ENCODE measurements at regions not wholly inside any gene's neighbourhood (a gene's known extent, or its start where the extent isn't known, plus 50 kb on each side); places are given as distances from the start of the nearest gene placed in this dataset.
"Not testable (repeated sequence)": the region's sequence is repeated elsewhere in the genome, so short reads cannot be mapped to it uniquely, and the experiment has no call there.

- not testable (repeated sequence) for TF ChIP-seq CTCF (IDR thresholded peaks at IDR 0.05; ENCODE audit: low read length); EZH2 (optimal IDR thresholded peaks at IDR 0.05; ENCODE audit: low read depth, low read length); EZH2phosphoT487 (IDR thresholded peaks at IDR 0.05; ENCODE audit: low read length)
These were observed 222.4 kb upstream of the PCDH9 start for GRCh38 chr13:67452526-67452925.
